T-helper 17 cell (primary cell): ENCODE measurements at regions not wholly inside any gene's neighbourhood (a gene's known extent, or its start where the extent isn't known, plus 50 kb on each side); places are given as distances from the start of the nearest gene placed in this dataset.
"Not testable (repeated sequence)": the region's sequence is repeated elsewhere in the genome, so short reads cannot be mapped to it uniquely, and the experiment has no call there.

Experiments used
- ATAC-seq: fragments of 150-1000 bp; cut with Tn5 transposase; 2 replicates; pipeline ENCODE4 v1.10.0; 2021; ENCODE audit warnings: mild to moderate bottlenecking, moderate library complexity
- DNase-seq, 3 donors: peaks; one replicate each; pipeline versions ENCODE4 v3.0.0 to v3.0.0-alpha.2; 2020 to 2021
- H3K9me3 ChIP-seq: one replicate; pipeline ENCODE4 v1.7.0; 2013; ENCODE audit warnings: low read length, mild to moderate bottlenecking; ENCODE audit not compliant: control insufficient read depth, poor library complexity, severe bottlenecking
- H3K27ac Mint-ChIP-seq: one replicate; pipeline ENCODE4 v1.8.0; 2022; ENCODE audit warnings: mild to moderate bottlenecking, moderate library complexity, mixed read lengths
- H3K27me3 Mint-ChIP-seq: one replicate; pipeline ENCODE4 v1.8.0; 2022; ENCODE audit warnings: mixed read lengths
- H3K36me3 Mint-ChIP-seq: one replicate; pipeline ENCODE4 v1.8.0; 2022; ENCODE audit warnings: low read depth, mixed read lengths
- H3K4me1 Mint-ChIP-seq: one replicate; pipeline ENCODE4 v1.8.0; 2022; ENCODE audit warnings: mild to moderate bottlenecking, mixed read lengths
- H3K4me3 Mint-ChIP-seq: one replicate; pipeline ENCODE4 v1.8.0; 2022; ENCODE audit warnings: mild to moderate bottlenecking, moderate library complexity, mixed read lengths

GRCh38 chr5:32534041-32534440 is 51.3 kb upstream of the SUB1 start:
- peak overlapping the region; percentile 19 for H3K4me3 Mint-ChIP-seq
- H3K36me3 Mint-ChIP-seq: no peaks in the 10 kb centered on the region
- peaks cover 40% of the 10 kb centered on the region for H3K4me1 Mint-ChIP-seq

GRCh38 chr5:32531885-32532520 is 53.4 kb upstream of the SUB1 start:
- H3K4me1 Mint-ChIP-seq: peaks cover 24% of the 10 kb centered on the region
- H3K27ac Mint-ChIP-seq: peak overlapping the region; percentile 100
- H3K27me3 Mint-ChIP-seq: no peaks in the 10 kb centered on the region
- H3K36me3 Mint-ChIP-seq: no peaks in the 10 kb centered on the region
- DNase-seq: peak in 2 of 3 donors; percentile 35 to 49
- no peaks in the 10 kb centered on the region for H3K9me3 ChIP-seq
- peak overlapping the region; percentile 98 for H3K4me3 Mint-ChIP-seq
- ATAC-seq: peak; percentile 81

More at GRCh38 chr5:32534041-32534440, 51.3 kb upstream of the SUB1 start:
- H3K9me3 ChIP-seq: no peaks in the 10 kb centered on the region
- Mint-ChIP-seq H3K27ac (peak overlapping the region; percentile 100), H3K27me3 (no peaks in the 10 kb centered on the region)
- ATAC-seq: no peak
- no peak for DNase-seq

- not testable (repeated sequence) for H3K27me3 Mint-ChIP-seq, H3K4me3 Mint-ChIP-seq, H3K36me3 Mint-ChIP-seq, H3K9me3 ChIP-seq, H3K27ac Mint-ChIP-seq, DNase-seq, ATAC-seq
- peaks cover 27% of the 10 kb centered on the region for H3K4me1 Mint-ChIP-seq
These were observed 58.0 kb upstream of the SUB1 start for GRCh38 chr5:32527321-32527720.

GRCh38 chr5:32526810-32527209 is 58.5 kb upstream of the SUB1 start:
- Mint-ChIP-seq H3K27me3 (no peaks in the 10 kb centered on the region), H3K4me3 (no peak overlapping the region), H3K36me3 (peaks cover 2% of the 10 kb centered on the region), H3K4me1 (peaks cover 24% of the 10 kb centered on the region), H3K27ac (no peak overlapping the region)
- DNase-seq (no peak), ATAC-seq (no peak)
- no peaks in the 10 kb centered on the region for H3K9me3 ChIP-seq

- DNase-seq (no peak), ATAC-seq (no peak)
- Mint-ChIP-seq H3K4me3 (no peak overlapping the region), H3K27ac (peak overlapping the region; percentile 90), H3K27me3 (no peaks in the 10 kb centered on the region), H3K36me3 (peaks cover 2% of the 10 kb centered on the region), H3K4me1 (peaks cover 17% of the 10 kb centered on the region)
- no peaks in the 10 kb centered on the region for H3K9me3 ChIP-seq
These were observed 61.7 kb upstream of the SUB1 start for GRCh38 chr5:32523625-32524024.

DNA sequence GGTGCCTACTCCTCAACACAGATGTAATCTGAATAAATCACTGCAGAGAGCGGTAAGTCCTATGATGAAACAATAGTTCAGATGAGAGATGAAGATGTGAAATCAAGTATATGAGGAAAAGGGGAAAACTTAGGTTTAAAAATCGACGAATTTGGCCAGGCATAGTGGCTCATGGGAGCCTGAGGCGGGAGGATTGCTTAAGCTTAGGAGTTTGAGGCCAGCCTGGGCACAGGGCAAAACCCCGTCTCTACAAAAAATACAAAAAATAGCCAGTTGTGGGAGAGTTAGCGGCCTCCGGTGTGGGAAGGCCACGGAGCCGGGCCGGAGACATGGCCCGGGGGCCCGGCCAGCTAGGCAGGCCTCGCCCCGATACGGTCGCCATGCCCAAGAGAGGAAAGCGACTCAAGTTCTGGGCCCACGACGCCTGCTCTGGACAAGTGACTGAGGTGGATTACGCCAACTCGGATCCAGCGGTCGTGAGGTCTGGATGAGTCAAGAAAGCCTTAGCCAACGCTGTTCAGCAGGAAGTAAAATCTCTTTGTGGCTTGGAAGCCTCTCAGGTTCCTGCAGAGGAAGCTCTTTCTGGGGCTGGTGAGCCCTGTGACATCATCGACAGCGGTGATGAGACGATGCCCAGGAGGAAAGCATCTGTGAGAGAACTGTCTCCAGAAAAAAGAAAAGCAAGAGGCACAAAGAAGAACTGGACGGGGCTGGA is 62.8 kb upstream of the SUB1 start:
- Mint-ChIP-seq H3K27ac (peak overlapping the region; percentile 90), H3K4me3 (peak overlapping the region; percentile 49)
- ATAC-seq: peak; percentile 95

DNA sequence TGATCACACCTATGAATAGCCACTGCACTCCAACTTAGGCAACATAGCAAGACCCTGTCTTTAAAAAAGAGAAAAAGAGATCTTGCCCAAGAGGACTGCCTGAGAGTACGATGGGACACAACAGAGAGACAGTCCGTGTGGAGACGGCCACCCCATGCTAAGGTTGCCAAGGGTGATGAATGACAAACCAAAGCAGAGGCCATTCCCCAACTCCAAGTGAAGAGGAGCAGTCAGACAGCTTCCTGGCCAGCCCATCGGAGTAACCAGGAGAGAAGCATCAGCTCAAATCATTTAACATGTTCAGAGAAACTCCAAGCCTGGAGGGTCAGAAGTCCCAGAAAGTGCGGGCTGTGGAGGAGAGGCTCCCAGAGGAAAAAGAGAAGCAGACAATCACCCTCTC is 63.9 kb upstream of the SUB1 start:
- no peak overlapping the region for H3K27ac Mint-ChIP-seq
- H3K27me3 Mint-ChIP-seq: no peaks in the 10 kb centered on the region
- no peak overlapping the region for H3K4me3 Mint-ChIP-seq
- DNase-seq: no peak
- H3K9me3 ChIP-seq: no peaks in the 10 kb centered on the region
- H3K4me1 Mint-ChIP-seq: peaks cover 12% of the 10 kb centered on the region
- no peak for ATAC-seq
- H3K36me3 Mint-ChIP-seq: no peaks in the 10 kb centered on the region

More for the DNA sequence above, 62.8 kb upstream of the SUB1 start:
- peak in 1 of 3 donors; percentile 18 for DNase-seq
- H3K27me3 Mint-ChIP-seq: no peaks in the 10 kb centered on the region
- no peaks in the 10 kb centered on the region for H3K9me3 ChIP-seq
- peaks cover 14% of the 10 kb centered on the region for H3K4me1 Mint-ChIP-seq
- H3K36me3 Mint-ChIP-seq: peaks cover 2% of the 10 kb centered on the region

- no peaks in the 10 kb centered on the region for H3K9me3 ChIP-seq
- Mint-ChIP-seq H3K4me1 (peaks cover 12% of the 10 kb centered on the region), H3K36me3 (no peaks in the 10 kb centered on the region), H3K27ac (no peak overlapping the region), H3K27me3 (no peaks in the 10 kb centered on the region), H3K4me3 (no peak overlapping the region)
- no peak for DNase-seq
- no peak for ATAC-seq
These were observed 64.4 kb upstream of the SUB1 start for GRCh38 chr5:32520972-32521371.

GRCh38 chr5:32520356-32520755 is 65.0 kb upstream of the SUB1 start:
- ATAC-seq (no peak), DNase-seq (no peak)
- no peak overlapping the region for H3K4me3 Mint-ChIP-seq
- no peaks in the 10 kb centered on the region for H3K36me3 Mint-ChIP-seq
- no peak overlapping the region for H3K27ac Mint-ChIP-seq
- no peaks in the 10 kb centered on the region for H3K9me3 ChIP-seq
- H3K27me3 Mint-ChIP-seq: no peaks in the 10 kb centered on the region
- H3K4me1 Mint-ChIP-seq: peaks cover 12% of the 10 kb centered on the region

DNA sequence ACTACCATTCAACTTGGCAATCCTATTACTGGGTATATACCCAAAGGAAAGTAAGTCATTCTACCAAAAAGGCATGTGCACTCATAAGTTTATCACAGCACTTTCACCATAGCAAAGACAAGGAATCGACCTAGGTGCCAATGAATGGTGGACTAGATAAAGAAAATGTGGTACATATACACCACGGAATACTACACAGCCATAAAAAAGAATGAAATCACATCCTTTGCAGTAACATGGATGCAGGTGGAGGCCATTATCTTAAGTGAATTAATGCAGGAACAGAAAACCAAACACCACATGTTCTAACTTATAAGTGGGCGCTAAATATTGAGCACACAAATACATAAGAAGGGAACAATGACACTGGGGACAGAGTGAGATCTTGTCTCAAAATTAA is 65.8 kb upstream of the SUB1 start:
- no peak for DNase-seq
- Mint-ChIP-seq H3K4me3 (no peak overlapping the region), H3K27ac (no peak overlapping the region), H3K4me1 (peaks cover 12% of the 10 kb centered on the region), H3K36me3 (no peaks in the 10 kb centered on the region), H3K27me3 (no peaks in the 10 kb centered on the region)
- H3K9me3 ChIP-seq: no peaks in the 10 kb centered on the region
- no peak for ATAC-seq

GRCh38 chr5:32514806-32515205 is 70.3 kb upstream of the ZFR start:
- H3K36me3 Mint-ChIP-seq: no peaks in the 10 kb centered on the region
- H3K4me3 Mint-ChIP-seq: no peak overlapping the region

GRCh38 chr5:32512926-32513325 is 68.4 kb upstream of the ZFR start:
- Mint-ChIP-seq H3K4me1 (peaks cover 2% of the 10 kb centered on the region), H3K36me3 (no peaks in the 10 kb centered on the region), H3K27me3 (no peaks in the 10 kb centered on the region), H3K27ac (no peak overlapping the region), H3K4me3 (no peak overlapping the region)
- ATAC-seq: no peak
- H3K9me3 ChIP-seq: no peaks in the 10 kb centered on the region
- no peak for DNase-seq

More at GRCh38 chr5:32514806-32515205, 70.3 kb upstream of the ZFR start:
- Mint-ChIP-seq H3K27ac (no peak overlapping the region), H3K4me1 (peaks cover 2% of the 10 kb centered on the region), H3K27me3 (no peaks in the 10 kb centered on the region)
- H3K9me3 ChIP-seq: no peaks in the 10 kb centered on the region
- no peak for DNase-seq
- ATAC-seq: no peak

DNA sequence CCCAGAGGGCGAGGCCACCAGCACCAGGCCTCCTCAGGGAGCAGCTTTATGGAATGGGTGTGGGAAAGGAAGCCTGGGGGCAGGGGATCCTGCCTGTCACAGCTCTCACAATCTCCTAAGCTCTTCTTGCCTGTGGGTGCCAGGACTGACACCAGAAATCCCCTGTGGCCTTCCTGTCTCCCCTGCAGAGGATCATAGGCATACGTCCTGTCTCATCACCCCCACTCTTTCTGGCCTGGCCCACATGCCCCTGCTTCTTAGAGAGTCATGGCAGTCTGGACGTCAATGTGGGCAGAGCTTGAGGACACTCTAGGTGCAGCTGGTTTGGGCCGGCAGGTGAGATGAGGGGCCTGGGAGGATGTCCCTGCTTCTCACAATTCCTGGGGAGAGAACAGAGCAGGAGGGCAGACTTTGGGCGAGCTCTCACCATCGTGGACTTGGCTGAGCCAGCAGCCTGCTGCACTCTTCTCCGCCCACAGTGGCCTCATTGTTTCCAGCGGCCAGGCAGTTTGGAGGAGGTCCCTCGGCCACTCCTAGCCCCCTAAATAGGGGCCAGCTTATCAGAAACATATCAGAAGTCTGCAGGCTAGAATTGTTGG is 67.3 kb upstream of the ZFR start:
- H3K27me3 Mint-ChIP-seq: no peaks in the 10 kb centered on the region
- H3K9me3 ChIP-seq: no peaks in the 10 kb centered on the region
- peak; percentile 62 for ATAC-seq
- no peak for DNase-seq
- H3K27ac Mint-ChIP-seq: no peak overlapping the region
- H3K4me1 Mint-ChIP-seq: peaks cover 2% of the 10 kb centered on the region
- no peak overlapping the region for H3K4me3 Mint-ChIP-seq
- no peaks in the 10 kb centered on the region for H3K36me3 Mint-ChIP-seq
